Heart right ventricle (tissue), 16 donors: ENCODE measurements at regions not wholly inside any gene's neighbourhood (a gene's known extent, or its start where the extent isn't known, plus 50 kb on each side); places are given as distances from the start of the nearest gene placed in this dataset.

ENCODE experiments used
- ATAC-seq, 8 donors: fragments of 200-7000 bp; cut with Tn5 transposase; one replicate each; pipeline ENCODE4 v1.9.1; 2020; ENCODE audit warnings: mild to moderate bottlenecking in 8 of 8, moderate library complexity in 8 of 8, moderate number of reproducible peaks in 1 of 8
- DNase-seq, 2 donors: peaks; one replicate each; pipeline ENCODE4 v3.0.0-alpha.2; 2020
- H3K27ac ChIP-seq, 10 donors: fragments of 200-600 bp; sonication (generic) in 2 of 10; one replicate each; pipeline versions ENCODE4 v1.5.0 to v1.8.0; 2020 to 2022; ENCODE audit warnings: mild to moderate bottlenecking in 3 of 10
- H3K27me3 ChIP-seq, 7 donors: fragments of 200-600 bp; one replicate each; pipeline ENCODE4 v1.8.0; 2021 to 2022; ENCODE audit warnings: mild to moderate bottlenecking in 2 of 7
- H3K36me3 ChIP-seq, 9 donors: fragments of 200-600 bp; sonication (generic) in 1 of 9; one replicate each; pipeline versions ENCODE4 v1.5.0 to v1.8.0; 2020 to 2022; ENCODE audit warnings: mild to moderate bottlenecking in 2 of 9
- H3K4me1 ChIP-seq, 9 donors: fragments of 200-600 bp; sonication (generic) in 1 of 9; one replicate each; pipeline versions ENCODE4 v1.5.0 to v1.8.0; 2020 to 2022; ENCODE audit warnings: mild to moderate bottlenecking in 4 of 9
- H3K4me3 ChIP-seq, 10 donors: fragments of 200-600 bp; sonication (generic) in 2 of 10; one replicate each; pipeline versions ENCODE4 v1.5.0 to v1.8.0; 2020 to 2022; ENCODE audit warnings: mild to moderate bottlenecking in 7 of 10, moderate library complexity in 2 of 10
- H3K9me3 ChIP-seq, 11 donors: fragments of 200-600 bp in 10 of 11; sonication (generic) in 2 of 11; one replicate each; pipeline versions ENCODE4 v1.5.0 to v1.8.0; 2013 to 2022; ENCODE audit warnings: mild to moderate bottlenecking in 2 of 11, control low read depth in 1 of 11, moderate library complexity in 1 of 11
- CTCF ChIP-seq, 9 donors: fragments of 200-600 bp; sonication (generic) in 2 of 9; IDR thresholded peaks; one replicate each; pipeline versions ENCODE4 v1.5.0 to v1.8.0; 2021 to 2022; ENCODE audit warnings: antibody characterized with exemption in 9 of 9, mild to moderate bottlenecking in 5 of 9, moderate library complexity in 1 of 9
- WGBS, 2 donors: extraction: QIAGEN DNeasy Blood & Tissue Kit; methylation state at CpG; one replicate each; pipeline ENCODE4 v1.1.7; 2013; ENCODE audit warnings: inconsistent platforms in 1 of 2; 5-methylcytosine and 5-hydroxymethylcytosine counted together
- intact Hi-C, 10 donors: fragments of 100-400 bp; cut with DNase I; formaldehyde crosslinking; loops; one replicate each; pipeline versions ENCODE4 v1.11.1 to v1.14.2; 2022
- donor health status: Arrhythmogenic right ventricular cardiomyopathy.
- donor health status: ischemic (EF 13 %, LVEDD 7.1; RV severe dilation, severe dysfunction).
- donor health status: healthy with polysubstance abuse.
- donor health status: DM: no; HTN: yes; CAD: no.
- donor health status: DM: no; HTN: no; CAD: no.
- donor health status: ischemic (EF 25% LVEDD 6.9; RV normal size, moderate dysfunction).
- donor health status: ischemic (EF 25% LVEDD 5.7; RV mildly dilated, moderate dysfunction).
- donor health status: healthy.
- donor health status: DM: yes; HTN: yes; CAD: no.
- donor health status: Ischemic cardiomyopathy.
- donor health status: ischemic (EF 35%, LVEDD 5.7; RV mildly dilated, moderate dysfunction).
- donor health status: nonischemic (EF 11% LVEDD 7.7; RV severe dilation, severe dysfunction).
- donor health status: DM: yes; HTN: yes; CAD: no.
- donor health status: PGD.
- donor health status: ischemic (EF 29% LVEDD 5.4; RV normal size, mild dysfunction).
- donor health status: nonischemic (EF 23%, LVEDD 6.1; RV moderate dilation, normal function).

- Histone ChIP-seq H3K27ac (no peak overlapping the region), H3K4me1 (no peaks in the 10 kb centered on the region), H3K27me3 (peaks cover 0 to 8% (median 0%) of the 10 kb centered on the region in 7 donors), H3K9me3 (no peaks in the 10 kb centered on the region), H3K36me3 (no peaks in the 10 kb centered on the region), H3K4me3 (no peak overlapping the region)
- intact Hi-C loops, result no loop called here
- DNase-seq (no peak), ATAC-seq (no peak)
- 51 to 65% methylated on average over 7 of the region's 7 CpGs for WGBS, 2 donors
- TF ChIP-seq CTCF (IDR thresholded peaks at IDR 0.05), result no peak
Measured at GRCh38 chr2:221689140-221689539, 117.0 kb upstream of the EPHA4 start.

GRCh38 chr2:221680548-221680947 is 108.4 kb upstream of the EPHA4 start:
- no peak overlapping the region for H3K27ac ChIP-seq
- no peaks in the 10 kb centered on the region for H3K9me3 ChIP-seq
- H3K27me3 ChIP-seq, result peaks cover 0 to 19% (median 3%) of the 10 kb centered on the region in 7 donors
- ATAC-seq, result no peak
- DNase-seq, result no peak
- no peaks in the 10 kb centered on the region for H3K36me3 ChIP-seq
- no peak overlapping the region for H3K4me3 ChIP-seq
- no peaks in the 10 kb centered on the region for H3K4me1 ChIP-seq
- TF ChIP-seq CTCF (IDR thresholded peaks at IDR 0.05), result no peak
- intact Hi-C loops, result no loop called here

- no peak overlapping the region for H3K4me3 ChIP-seq
- no peak overlapping the region for H3K27ac ChIP-seq
- 61 to 63% methylated on average over 1 of the region's 1 CpG for WGBS, 2 donors
- no peaks in the 10 kb centered on the region for H3K4me1 ChIP-seq
- DNase-seq, result no peak
- peaks cover 0 to 13% (median 0%) of the 10 kb centered on the region in 7 donors for H3K27me3 ChIP-seq
- TF ChIP-seq CTCF (IDR thresholded peaks at IDR 0.05), result no peak
- no peaks in the 10 kb centered on the region for H3K36me3 ChIP-seq
- no peaks in the 10 kb centered on the region for H3K9me3 ChIP-seq
- intact Hi-C loops, result no loop called here
- ATAC-seq, result no peak
Measured at GRCh38 chr2:221677688-221678087, 105.6 kb upstream of the EPHA4 start.

GRCh38 chr2:221676566-221677172 is 104.6 kb upstream of the EPHA4 start:
- 90 to 92% methylated on average over 6 of the region's 6 CpGs for WGBS, 2 donors
- TF ChIP-seq CTCF (IDR thresholded peaks at IDR 0.05), result no peak
- ATAC-seq (no peak), DNase-seq (no peak)
- intact Hi-C loops, result no loop called here
- no peaks in the 10 kb centered on the region for H3K4me1 ChIP-seq
- no peaks in the 10 kb centered on the region for H3K36me3 ChIP-seq
- H3K9me3 ChIP-seq, result no peaks in the 10 kb centered on the region
- no peak overlapping the region for H3K27ac ChIP-seq
- H3K27me3 ChIP-seq, result peaks cover 0 to 7% (median 0%) of the 10 kb centered on the region in 7 donors
- H3K4me3 ChIP-seq, result no peak overlapping the region
